Suprapubic skin (tissue), 4 donors: ENCODE measurements at regions not wholly inside any gene's neighbourhood (a gene's known extent, or its start where the extent isn't known, plus 50 kb on each side); places are given as distances from the start of the nearest gene placed in this dataset.

Source experiments
- EP300 ChIP-seq: sonication (generic); formaldehyde crosslinking; IDR thresholded peaks from one replicate; pipeline ENCODE4 v1.6.1; 2017; ENCODE audit warnings: antibody characterized with exemption
- POLR2A ChIP-seq, 2 donors: fragments of 450-650 bp; IDR thresholded peaks; one replicate each; pipeline ENCODE4 v1.6.1; 2017; ENCODE audit warnings: antibody characterized with exemption in 2 of 2, mild to moderate bottlenecking in 2 of 2, moderate library complexity in 2 of 2
- POLR2AphosphoS5 ChIP-seq, 3 donors: sonication (generic); formaldehyde crosslinking; IDR thresholded peaks; one replicate each; pipeline ENCODE4 v1.6.1; 2017; ENCODE audit warnings: antibody characterized with exemption in 3 of 3
- TF ChIP-seq, protein P1 (sequence below), 2 donors: fragments of 200-600 bp in 1 of 2; fragments of 450-650 bp in 1 of 2; sonication (generic) in 1 of 2; IDR thresholded peaks; one replicate each; pipeline ENCODE4 v1.5.1; 2016 to 2019; ENCODE audit warnings: antibody characterized with exemption in 2 of 2, mild to moderate bottlenecking in 1 of 2, moderate library complexity in 1 of 2

DNA sequence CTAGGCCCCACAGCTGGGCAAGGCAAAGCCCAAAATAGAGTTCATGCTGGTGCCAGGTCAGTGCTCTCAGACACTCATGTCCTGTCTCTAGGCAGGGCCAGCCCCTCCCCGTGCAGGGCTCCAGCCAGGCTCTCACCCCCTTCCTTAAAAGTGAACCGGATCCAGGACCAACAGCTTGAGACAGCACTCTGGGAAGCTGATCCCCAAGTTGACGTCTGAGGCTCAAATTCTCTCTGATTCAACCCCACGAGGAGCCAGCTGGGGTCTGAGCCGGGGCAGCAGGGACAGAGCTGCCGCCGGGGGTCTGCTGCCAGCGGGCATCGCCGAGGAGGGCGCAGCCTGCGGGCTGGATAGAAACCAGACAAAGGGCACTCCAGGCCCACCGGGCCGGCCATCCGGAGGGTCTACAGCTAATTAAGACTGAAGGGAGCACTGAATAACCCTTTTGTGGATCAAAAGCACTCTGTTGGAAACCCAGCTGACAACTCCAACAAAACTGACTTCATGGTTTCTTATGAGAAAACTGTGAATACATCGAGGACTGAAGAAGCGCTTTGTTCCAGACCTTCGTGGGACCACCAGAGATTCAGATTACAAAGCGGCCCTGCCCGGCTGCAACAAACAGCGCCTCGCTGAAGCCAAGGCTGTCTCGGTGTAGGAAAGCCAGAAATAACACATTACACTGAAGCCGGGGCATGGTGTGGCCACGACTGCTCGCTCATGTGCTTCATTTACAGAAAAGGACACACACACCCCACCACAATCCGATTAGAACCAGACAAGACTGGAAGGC, 95.8 kb downstream of the PSMG1 start:
- TF ChIP-seq POLR2A (IDR thresholded peaks at IDR 0.05), result no peak
- TF ChIP-seq, protein P1, sequence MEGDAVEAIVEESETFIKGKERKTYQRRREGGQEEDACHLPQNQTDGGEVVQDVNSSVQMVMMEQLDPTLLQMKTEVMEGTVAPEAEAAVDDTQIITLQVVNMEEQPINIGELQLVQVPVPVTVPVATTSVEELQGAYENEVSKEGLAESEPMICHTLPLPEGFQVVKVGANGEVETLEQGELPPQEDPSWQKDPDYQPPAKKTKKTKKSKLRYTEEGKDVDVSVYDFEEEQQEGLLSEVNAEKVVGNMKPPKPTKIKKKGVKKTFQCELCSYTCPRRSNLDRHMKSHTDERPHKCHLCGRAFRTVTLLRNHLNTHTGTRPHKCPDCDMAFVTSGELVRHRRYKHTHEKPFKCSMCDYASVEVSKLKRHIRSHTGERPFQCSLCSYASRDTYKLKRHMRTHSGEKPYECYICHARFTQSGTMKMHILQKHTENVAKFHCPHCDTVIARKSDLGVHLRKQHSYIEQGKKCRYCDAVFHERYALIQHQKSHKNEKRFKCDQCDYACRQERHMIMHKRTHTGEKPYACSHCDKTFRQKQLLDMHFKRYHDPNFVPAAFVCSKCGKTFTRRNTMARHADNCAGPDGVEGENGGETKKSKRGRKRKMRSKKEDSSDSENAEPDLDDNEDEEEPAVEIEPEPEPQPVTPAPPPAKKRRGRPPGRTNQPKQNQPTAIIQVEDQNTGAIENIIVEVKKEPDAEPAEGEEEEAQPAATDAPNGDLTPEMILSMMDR (IDR thresholded peaks at IDR 0.05), result no peak
- no peak for TF ChIP-seq POLR2AphosphoS5 (IDR thresholded peaks at IDR 0.05)
- TF ChIP-seq EP300, result no peak
